ENCODE measurements at regions not wholly inside any gene's neighbourhood (a gene's known extent, or its start where the extent isn't known, plus 50 kb on each side); places are given as distances from the start of the nearest gene placed in this dataset.

GRCh38 chr15:46442901-46443590 is 808.2 kb downstream of the SQOR start:
- Mint-ChIP-seq H3K36me3 (ENCODE audit: low read depth) (no peaks in the 10 kb centered on the region), H3K27ac (ENCODE audit: unreplicated experiment) (no peak overlapping the region), H3K4me3 (no peak overlapping the region), H3K4me1 (no peaks in the 10 kb centered on the region), H3K9me3 (peaks cover 5% of the 10 kb centered on the region), H3K27me3 (ENCODE audit: low read depth) (no peaks in the 10 kb centered on the region)
- no peak for DNase-seq (ENCODE audit: low read depth, low spot score)
- TF ChIP-seq CTCF (conservative IDR thresholded peaks at IDR 0.05): no peak

GRCh38 chr15:46450112-46450809 is 815.4 kb downstream of the SQOR start:
- no peak for DNase-seq (ENCODE audit: low read depth, low spot score)
- Mint-ChIP-seq H3K27ac (ENCODE audit: unreplicated experiment) (no peak overlapping the region), H3K27me3 (ENCODE audit: low read depth) (no peaks in the 10 kb centered on the region), H3K4me3 (no peak overlapping the region), H3K9me3 (peaks cover 2% of the 10 kb centered on the region), H3K4me1 (no peaks in the 10 kb centered on the region), H3K36me3 (ENCODE audit: low read depth) (no peaks in the 10 kb centered on the region)
- no peak for TF ChIP-seq CTCF (conservative IDR thresholded peaks at IDR 0.05)

- Mint-ChIP-seq H3K27ac (ENCODE audit: unreplicated experiment) (no peak overlapping the region), H3K9me3 (no peaks in the 10 kb centered on the region), H3K4me1 (no peaks in the 10 kb centered on the region), H3K4me3 (no peak overlapping the region), H3K27me3 (ENCODE audit: low read depth) (no peaks in the 10 kb centered on the region), H3K36me3 (ENCODE audit: low read depth) (no peaks in the 10 kb centered on the region)
- no peak for DNase-seq (ENCODE audit: low read depth, low spot score)
- no peak for TF ChIP-seq CTCF (conservative IDR thresholded peaks at IDR 0.05)
These were observed 816.0 kb downstream of the SQOR start for GRCh38 chr15:46450810-46451182.

DNA sequence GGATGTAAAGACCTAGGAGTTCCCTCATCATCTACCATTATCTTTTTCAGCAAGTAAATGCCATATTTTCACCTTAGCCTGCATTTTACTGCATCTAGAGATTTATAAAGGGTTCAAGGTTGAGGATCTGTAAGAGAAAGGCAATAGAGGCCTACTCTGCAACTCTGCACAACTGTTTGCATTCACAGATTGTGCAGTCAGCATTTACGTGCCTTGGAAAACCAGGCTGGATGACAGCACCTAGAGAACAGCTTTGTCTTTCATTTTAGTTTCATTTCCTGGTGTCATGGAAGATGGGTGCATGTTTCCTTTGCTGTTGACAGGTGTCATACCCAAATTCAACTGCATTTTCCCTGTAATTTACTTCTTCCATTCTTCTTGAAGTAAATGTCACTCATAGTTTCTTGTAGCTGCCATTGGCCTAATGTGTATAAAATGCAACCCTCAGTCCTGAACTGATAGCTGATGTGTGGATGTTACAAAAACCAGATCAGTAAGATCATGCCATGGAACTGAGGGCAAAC is 817.5 kb downstream of the SQOR start:
- no peak overlapping the region for H3K27ac Mint-ChIP-seq (ENCODE audit: unreplicated experiment)
- H3K4me3 Mint-ChIP-seq: no peak overlapping the region
- no peak for DNase-seq (ENCODE audit: low read depth, low spot score)
- no peaks in the 10 kb centered on the region for H3K36me3 Mint-ChIP-seq (ENCODE audit: low read depth)
- no peaks in the 10 kb centered on the region for H3K27me3 Mint-ChIP-seq (ENCODE audit: low read depth)
- H3K4me1 Mint-ChIP-seq: no peaks in the 10 kb centered on the region
- H3K9me3 Mint-ChIP-seq: no peaks in the 10 kb centered on the region
- TF ChIP-seq CTCF (conservative IDR thresholded peaks at IDR 0.05): no peak

GRCh38 chr15:46456456-46456855 is 821.6 kb downstream of the SQOR start:
- Mint-ChIP-seq H3K4me1 (peaks cover 11% of the 10 kb centered on the region), H3K36me3 (ENCODE audit: low read depth) (no peaks in the 10 kb centered on the region), H3K27me3 (ENCODE audit: low read depth) (no peaks in the 10 kb centered on the region), H3K4me3 (no peak overlapping the region), H3K9me3 (no peaks in the 10 kb centered on the region), H3K27ac (ENCODE audit: unreplicated experiment) (no peak overlapping the region)
- TF ChIP-seq CTCF (conservative IDR thresholded peaks at IDR 0.05): no peak
- DNase-seq (ENCODE audit: low read depth, low spot score): no peak
